Stimulated activated naive CD4-positive, alpha-beta T cell treated with Interleukin-2 at 50 U/mL for 16 hours (primary cell): ENCODE measurements at regions not wholly inside any gene's neighbourhood (a gene's known extent, or its start where the extent isn't known, plus 50 kb on each side); places are given as distances from the start of the nearest gene placed in this dataset.
"Not testable (repeated sequence)": the region's sequence is repeated elsewhere in the genome, so short reads cannot be mapped to it uniquely, and the experiment has no call there.

ENCODE experiments used
- DNase-seq: peaks from one replicate; lab custom pipeline; 2025; lab: John Stamatoyannopoulos, UW

GRCh38 chr10:43929122-43929521, 280.4 kb upstream of the ZNF32 start:
- no peak for DNase-seq

- DNase-seq: no peak
These were observed 279.8 kb upstream of the ZNF32 start for GRCh38 chr10:43928425-43928968.

- no peak for DNase-seq
These were observed 278.3 kb upstream of the ZNF32 start for GRCh38 chr10:43926875-43927406.

GRCh38 chr10:43926371-43926770, 277.7 kb upstream of the ZNF32 start:
- no peak for DNase-seq

- no peak for DNase-seq
These were observed 277.1 kb upstream of the ZNF32 start for GRCh38 chr10:43925793-43926192.

- DNase-seq: no peak
These were observed 274.6 kb upstream of the ZNF32 start for GRCh38 chr10:43923328-43923727.

GRCh38 chr10:43922335-43923280, 273.9 kb upstream of the ZNF32 start:
- no peak for DNase-seq

- DNase-seq: no peak
These were observed 273.2 kb upstream of the ZNF32 start for GRCh38 chr10:43921881-43922280.

- no peak for DNase-seq
These were observed 272.8 kb upstream of the ZNF32 start for GRCh38 chr10:43921478-43921877.

GRCh38 chr10:43920236-43920758, 271.6 kb upstream of the ZNF32 start:
- DNase-seq: not testable (repeated sequence)

GRCh38 chr10:43913676-43914235, 265.1 kb upstream of the ZNF32 start:
- no peak for DNase-seq

- no peak for DNase-seq
These were observed 263.8 kb upstream of the ZNF32 start for GRCh38 chr10:43912469-43912868.

GRCh38 chr10:43906490-43906889, 257.8 kb upstream of the ZNF32 start:
- DNase-seq: no peak

GRCh38 chr10:43905512-43906236, 257.0 kb upstream of the ZNF32 start:
- DNase-seq: no peak

GRCh38 chr10:43904844-43905243, 256.2 kb upstream of the ZNF32 start:
- no peak for DNase-seq

- DNase-seq: no peak
These were observed 255.6 kb upstream of the ZNF32 start for GRCh38 chr10:43904301-43904700.

- no peak for DNase-seq
These were observed 254.8 kb upstream of the ZNF32 start for GRCh38 chr10:43903451-43903850.

- DNase-seq: no peak
These were observed 254.2 kb upstream of the ZNF32 start for GRCh38 chr10:43902842-43903241.

GRCh38 chr10:43901744-43902504, 253.2 kb upstream of the ZNF32 start:
- no peak for DNase-seq

- DNase-seq: no peak
These were observed 252.6 kb upstream of the ZNF32 start for GRCh38 chr10:43901302-43901701.

GRCh38 chr10:43900571-43900970, 251.9 kb upstream of the ZNF32 start:
- no peak for DNase-seq
